ENCODE measurements at regions not wholly inside any gene's neighbourhood (a gene's known extent, or its start where the extent isn't known, plus 50 kb on each side); places are given as distances from the start of the nearest gene placed in this dataset.

DNA sequence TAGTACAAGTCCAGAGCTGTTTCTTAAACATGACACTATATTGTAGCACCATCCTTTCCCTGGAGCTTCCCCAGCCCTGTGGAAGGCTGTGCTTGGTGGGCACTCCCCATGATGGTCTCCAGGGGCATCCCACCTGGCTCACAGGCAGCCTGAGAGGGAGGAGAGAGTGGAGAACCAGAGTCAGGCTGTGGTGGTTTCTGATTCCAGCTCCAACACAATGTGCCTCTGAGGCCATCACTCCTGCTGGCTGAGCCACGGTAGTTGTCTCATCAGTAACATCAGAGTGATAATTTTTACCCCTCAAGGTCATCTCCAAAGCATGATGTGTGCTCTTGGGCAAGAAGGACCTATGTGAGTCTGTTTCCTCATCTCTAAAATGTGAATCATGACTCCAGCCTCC lies 398.0 kb downstream of the CDK5RAP2 start:
- no TSS peak for BruUV-seq (replicated peaks)
- peaks cover 26% of the 10 kb centered on the region for H3K27me3 ChIP-seq (ENCODE audit: insufficient read depth, low read length)
- H4K20me1 ChIP-seq (ENCODE audit: insufficient read depth) = no peaks in the 10 kb centered on the region
- H3K9me2 ChIP-seq (ENCODE audit: insufficient read depth) = no peaks in the 10 kb centered on the region
- DNase-seq (ENCODE audit: low read depth, low spot score) (no peak), ATAC-seq (no peak)
- H3K36me3 ChIP-seq (ENCODE audit: control insufficient read depth in 1 of 2, insufficient read depth in 2 of 2, low read length in 2 of 2) = no peaks in the 10 kb centered on the region
- POLR2A ChIA-PET = no interaction called here
- H3K4me2 ChIP-seq (ENCODE audit: low read length) = no peak overlapping the region
- H3K4me1 ChIP-seq (ENCODE audit: control insufficient read depth in 1 of 2, insufficient read depth in 2 of 2, low read length in 2 of 2) = no peaks in the 10 kb centered on the region
- RAD21 ChIA-PET (ENCODE audit: low non-redundant PET in 1 of 2, low total read pairs in 2 of 2, uncharacterized antibody in 2 of 2, unreplicated experiment in 2 of 2) = no interaction called here
- no peaks in the 10 kb centered on the region for H3K9me3 ChIP-seq (ENCODE audit: control insufficient read depth in 1 of 2, insufficient read depth in 1 of 2, low read depth in 1 of 2, low read length in 2 of 2)
- intact Hi-C loops (cut with micrococcal nuclease) = no loop called here
- no peaks in the 10 kb centered on the region for H3K79me2 ChIP-seq (ENCODE audit: insufficient read depth, low read length)
- H3K9ac ChIP-seq (ENCODE audit: low read length) = no peak overlapping the region
- H3K4me3 ChIP-seq (replicated peaks in 1 of 2; ENCODE audit: low read depth in 1 of 2, low read length in 2 of 2) = no peak overlapping the region
- TF ChIP-seq EGR1 (IDR thresholded peaks at IDR 0.05; ENCODE audit: low read depth) (no peak), TCF7L2 (IDR thresholded peaks at IDR 0.05; ENCODE audit: borderline replicate concordance, extremely low read depth, insufficient read depth, insufficient read length) (no peak), ZFX (IDR thresholded peaks at IDR 0.05) (no peak), EZH2phosphoT487 (IDR thresholded peaks at IDR 0.05; ENCODE audit: borderline replicate concordance) (no peak), YY1 (IDR thresholded peaks at IDR 0.05; ENCODE audit: extremely low read depth, insufficient replicate concordance, low read depth, low read length) (no peak), POLR2AphosphoS5 (IDR thresholded peaks at IDR 0.05; ENCODE audit: low read depth, low read length) (no peak), SIN3A (IDR thresholded peaks at IDR 0.05; ENCODE audit: low read depth) (no peak), ZNF274 (IDR thresholded peaks at IDR 0.05; ENCODE audit: low read depth, low read length) (no peak), SP1 (IDR thresholded peaks at IDR 0.05; ENCODE audit: low read depth) (no peak)
- TF ChIP-seq, protein P1, sequence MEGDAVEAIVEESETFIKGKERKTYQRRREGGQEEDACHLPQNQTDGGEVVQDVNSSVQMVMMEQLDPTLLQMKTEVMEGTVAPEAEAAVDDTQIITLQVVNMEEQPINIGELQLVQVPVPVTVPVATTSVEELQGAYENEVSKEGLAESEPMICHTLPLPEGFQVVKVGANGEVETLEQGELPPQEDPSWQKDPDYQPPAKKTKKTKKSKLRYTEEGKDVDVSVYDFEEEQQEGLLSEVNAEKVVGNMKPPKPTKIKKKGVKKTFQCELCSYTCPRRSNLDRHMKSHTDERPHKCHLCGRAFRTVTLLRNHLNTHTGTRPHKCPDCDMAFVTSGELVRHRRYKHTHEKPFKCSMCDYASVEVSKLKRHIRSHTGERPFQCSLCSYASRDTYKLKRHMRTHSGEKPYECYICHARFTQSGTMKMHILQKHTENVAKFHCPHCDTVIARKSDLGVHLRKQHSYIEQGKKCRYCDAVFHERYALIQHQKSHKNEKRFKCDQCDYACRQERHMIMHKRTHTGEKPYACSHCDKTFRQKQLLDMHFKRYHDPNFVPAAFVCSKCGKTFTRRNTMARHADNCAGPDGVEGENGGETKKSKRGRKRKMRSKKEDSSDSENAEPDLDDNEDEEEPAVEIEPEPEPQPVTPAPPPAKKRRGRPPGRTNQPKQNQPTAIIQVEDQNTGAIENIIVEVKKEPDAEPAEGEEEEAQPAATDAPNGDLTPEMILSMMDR (IDR thresholded peaks at IDR 0.05 in 2 of 3, conservative IDR thresholded peaks at IDR 0.05 in 1 of 3; ENCODE audit: borderline replicate concordance in 1 of 3, insufficient read depth in 1 of 3, low read depth in 2 of 3, low read length in 2 of 3) = no peak
- TF ChIP-seq, protein P2, sequence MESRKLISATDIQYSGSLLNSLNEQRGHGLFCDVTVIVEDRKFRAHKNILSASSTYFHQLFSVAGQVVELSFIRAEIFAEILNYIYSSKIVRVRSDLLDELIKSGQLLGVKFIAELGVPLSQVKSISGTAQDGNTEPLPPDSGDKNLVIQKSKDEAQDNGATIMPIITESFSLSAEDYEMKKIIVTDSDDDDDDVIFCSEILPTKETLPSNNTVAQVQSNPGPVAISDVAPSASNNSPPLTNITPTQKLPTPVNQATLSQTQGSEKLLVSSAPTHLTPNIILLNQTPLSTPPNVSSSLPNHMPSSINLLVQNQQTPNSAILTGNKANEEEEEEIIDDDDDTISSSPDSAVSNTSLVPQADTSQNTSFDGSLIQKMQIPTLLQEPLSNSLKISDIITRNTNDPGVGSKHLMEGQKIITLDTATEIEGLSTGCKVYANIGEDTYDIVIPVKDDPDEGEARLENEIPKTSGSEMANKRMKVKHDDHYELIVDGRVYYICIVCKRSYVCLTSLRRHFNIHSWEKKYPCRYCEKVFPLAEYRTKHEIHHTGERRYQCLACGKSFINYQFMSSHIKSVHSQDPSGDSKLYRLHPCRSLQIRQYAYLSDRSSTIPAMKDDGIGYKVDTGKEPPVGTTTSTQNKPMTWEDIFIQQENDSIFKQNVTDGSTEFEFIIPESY (IDR thresholded peaks at IDR 0.05; ENCODE audit: extremely low read depth, insufficient replicate concordance, low read length) = no peak
- CTCF ChIA-PET = no interaction called here
- H2AFZ ChIP-seq (ENCODE audit: low read depth, low read length, poor library complexity, severe bottlenecking) = no peak overlapping the region
- H3K27ac ChIP-seq (ENCODE audit: low read depth, low read length) = no peak overlapping the region

Measured in HCT116 (cell line).